Keratinocyte (primary cell): ENCODE measurements at regions not wholly inside any gene's neighbourhood (a gene's known extent, or its start where the extent isn't known, plus 50 kb on each side); places are given as distances from the start of the nearest gene placed in this dataset.

Experiments
- DNase-seq: peaks from one replicate; pipeline ENCODE4 v3.0.0-alpha.2; 2011; ENCODE audit warnings: low read depth, missing footprints, low spot score
- FAIRE-seq: peaks from 2 replicates; lab custom pipeline; 2011; peaks lifted over from hg19 to GRCh38; lab: Jason Lieb, UNC
- H2AFZ ChIP-seq: 2 replicates; pipeline ENCODE4 v1.6.0; 2012; ENCODE audit warnings: low read length, control low read depth, inconsistent platforms; ENCODE audit not compliant: control insufficient read depth
- H3K27ac ChIP-seq: 2 replicates; pipeline ENCODE4 v1.5.1; 2011; ENCODE audit warnings: low read length; ENCODE audit not compliant: control insufficient read depth, insufficient read depth
- H3K27me3 ChIP-seq: 3 replicates; pipeline ENCODE4 v1.6.0; 2011; ENCODE audit warnings: low read length; ENCODE audit not compliant: control insufficient read depth, insufficient read depth; ENCODE audit errors: extremely low read depth
- H3K36me3 ChIP-seq, 2 experiments: 2 replicates in 1 of 2; 3 replicates in 1 of 2; pipeline ENCODE4 v1.5.1; 2011; ENCODE audit warnings: low read length in 2 of 2, mild to moderate bottlenecking in 1 of 2; ENCODE audit not compliant: control insufficient read depth in 2 of 2, insufficient read depth in 2 of 2; ENCODE audit errors: extremely low read depth in 1 of 2
- H3K4me1 ChIP-seq: 3 replicates; pipeline ENCODE4 v1.5.1; 2011; ENCODE audit warnings: low read length; ENCODE audit not compliant: control insufficient read depth, insufficient read depth; ENCODE audit errors: extremely low read depth
- H3K4me2 ChIP-seq: 3 replicates; pipeline ENCODE4 v1.6.0; 2011; ENCODE audit warnings: low read depth, low read length; ENCODE audit not compliant: control insufficient read depth, insufficient read depth; ENCODE audit errors: extremely low read depth
- H3K4me3 ChIP-seq, 3 experiments: fragments of 200-600 bp in 1 of 3; sonication (generic) in 1 of 3; 2 replicates in 2 of 3; 3 replicates in 1 of 3; pipeline ENCODE4 v1.5.1; 2011 to 2016; ENCODE audit warnings: low read length in 3 of 3, mild to moderate bottlenecking in 3 of 3, control low read depth in 2 of 3, inconsistent platforms in 1 of 3, low read depth in 1 of 3, mixed read lengths in 1 of 3, mixed run types in 1 of 3, moderate library complexity in 1 of 3; ENCODE audit not compliant: control insufficient read depth in 2 of 3, insufficient read depth in 2 of 3; ENCODE audit errors: extremely low read depth in 1 of 3
- H3K79me2 ChIP-seq: 2 replicates; pipeline ENCODE4 v1.6.0; 2012; ENCODE audit warnings: low read length; ENCODE audit not compliant: control insufficient read depth, insufficient read depth
- H3K9ac ChIP-seq: 3 replicates; pipeline ENCODE4 v1.6.0; 2011; ENCODE audit warnings: low read length; ENCODE audit not compliant: control insufficient read depth, insufficient read depth; ENCODE audit errors: extremely low read depth
- H3K9me1 ChIP-seq: 3 replicates; pipeline ENCODE4 v1.6.0; 2011; ENCODE audit warnings: low read length; ENCODE audit not compliant: control insufficient read depth, insufficient read depth; ENCODE audit errors: extremely low read depth
- H3K9me3 ChIP-seq: 2 replicates; pipeline ENCODE4 v1.5.1; 2012; ENCODE audit warnings: low read depth, low read length; ENCODE audit not compliant: control insufficient read depth
- H4K20me1 ChIP-seq: 3 replicates; pipeline ENCODE4 v1.6.0; 2011; ENCODE audit warnings: low read length; ENCODE audit not compliant: control insufficient read depth, insufficient read depth; ENCODE audit errors: extremely low read depth
- CTCF ChIP-seq, 3 experiments: IDR thresholded peaks in 1 of 3; conservative IDR thresholded peaks in 1 of 3; optimal IDR thresholded peaks in 1 of 3; 2 replicates in 2 of 3; 3 replicates in 1 of 3; pipeline versions ENCODE3 to v1.5.1; 2011; ENCODE audit warnings: low read length in 3 of 3, mild to moderate bottlenecking in 3 of 3, moderate library complexity in 2 of 3, control low read depth in 1 of 3, inconsistent platforms in 1 of 3; ENCODE audit not compliant: insufficient read depth in 2 of 3; ENCODE audit errors: extremely low read depth in 1 of 3
- EZH2 ChIP-seq: IDR thresholded peaks from one replicate; pipeline ENCODE4 v1.6.1; 2012; ENCODE audit warnings: inconsistent platforms, mild to moderate bottlenecking, low read length, moderate library complexity
- dilution Hi-C: fragments of 300-500 bp; cut with MboI; formaldehyde crosslinking; loops from one replicate; pipeline ENCODE4 v1.7.0; 2020; ENCODE audit warnings: low sequenced_read_pairs; ENCODE audit not compliant: extremely low pct_ligation_motif_present

DNA sequence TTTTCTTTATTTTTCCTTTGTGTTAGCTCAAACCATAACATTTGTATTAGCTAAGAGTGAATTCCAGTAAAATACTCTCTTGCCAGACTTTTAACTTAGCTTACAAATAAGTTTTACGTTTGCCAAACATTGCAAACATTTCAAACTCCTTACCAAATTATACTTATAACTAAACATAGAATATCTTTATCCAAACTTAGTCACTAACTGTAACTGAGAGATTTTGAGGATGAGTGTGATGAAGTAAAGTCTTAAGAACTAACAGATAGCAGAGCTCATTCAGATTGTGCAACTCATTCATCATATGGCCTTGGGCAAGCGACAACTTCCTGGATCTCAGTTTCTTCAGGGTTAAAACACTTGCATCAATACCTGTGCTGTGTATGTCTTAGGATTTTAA lies 533.7 kb downstream of the TDRD15 start:
- no peaks in the 10 kb centered on the region for H3K4me1 ChIP-seq
- DNase-seq (no peak), FAIRE-seq (no peak)
- H3K9me3 ChIP-seq, result no peaks in the 10 kb centered on the region
- no peak overlapping the region for H3K27ac ChIP-seq
- no peak overlapping the region for H3K4me2 ChIP-seq
- H3K9ac ChIP-seq, result no peak overlapping the region
- H3K36me3 ChIP-seq, result no peaks in the 10 kb centered on the region
- no peak overlapping the region for H3K4me3 ChIP-seq
- H3K27me3 ChIP-seq, result no peaks in the 10 kb centered on the region
- H2AFZ ChIP-seq, result no peak overlapping the region
- no peaks in the 10 kb centered on the region for H4K20me1 ChIP-seq
- no peaks in the 10 kb centered on the region for H3K79me2 ChIP-seq
- no peaks in the 10 kb centered on the region for H3K9me1 ChIP-seq
- dilution Hi-C loops, result no loop called here
- TF ChIP-seq EZH2 (no peak), CTCF (optimal IDR thresholded peaks at IDR 0.05 in 1 of 3, IDR thresholded peaks at IDR 0.05 in 1 of 3, conservative IDR thresholded peaks at IDR 0.05 in 1 of 3; ENCODE audit: extremely low read depth in 1 of 3, insufficient read depth in 2 of 3, low read length in 3 of 3) (no peak)

DNA sequence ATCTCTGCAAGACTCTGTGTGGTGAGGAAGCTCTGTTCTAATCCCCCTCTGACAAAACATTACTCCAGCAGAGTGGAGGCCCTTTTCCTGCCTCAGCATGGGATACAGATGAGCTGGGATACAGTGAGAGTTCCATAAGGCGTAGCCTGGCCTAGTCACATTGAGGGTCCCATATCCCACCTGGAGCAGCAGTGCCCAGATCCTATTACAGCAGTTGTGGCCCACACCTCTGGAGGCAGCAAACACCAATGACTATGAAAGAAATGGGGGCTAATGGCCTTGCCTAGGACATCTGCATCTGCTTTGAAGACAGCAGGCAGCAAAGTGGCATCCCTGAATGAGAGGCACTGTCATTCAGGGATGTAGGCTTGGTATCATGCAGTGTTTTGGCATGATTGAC lies 534.5 kb downstream of the TDRD15 start:
- Histone ChIP-seq H3K79me2 (no peaks in the 10 kb centered on the region), H3K27ac (no peak overlapping the region), H3K36me3 (no peaks in the 10 kb centered on the region), H3K4me3 (no peak overlapping the region), H3K9me3 (no peaks in the 10 kb centered on the region), H3K9ac (no peak overlapping the region), H2AFZ (no peak overlapping the region), H3K9me1 (no peaks in the 10 kb centered on the region), H3K4me2 (no peak overlapping the region), H4K20me1 (no peaks in the 10 kb centered on the region), H3K27me3 (no peaks in the 10 kb centered on the region), H3K4me1 (no peaks in the 10 kb centered on the region)
- DNase-seq, result no peak
- no peak for TF ChIP-seq CTCF (optimal IDR thresholded peaks at IDR 0.05 in 1 of 3, IDR thresholded peaks at IDR 0.05 in 1 of 3, conservative IDR thresholded peaks at IDR 0.05 in 1 of 3; ENCODE audit: extremely low read depth in 1 of 3, insufficient read depth in 2 of 3, low read length in 3 of 3)
- TF ChIP-seq EZH2, result no peak
- no peak for FAIRE-seq
- dilution Hi-C loops, result no loop called here
